Lower leg skin (tissue), 4 donors: ENCODE measurements at regions not wholly inside any gene's neighbourhood (a gene's known extent, or its start where the extent isn't known, plus 50 kb on each side); places are given as distances from the start of the nearest gene placed in this dataset.

Source experiments
- DNase-seq, 2 donors: peaks; one replicate each; pipeline ENCODE4 v3.0.0-alpha.2; 2019; ENCODE audit warnings: low spot score in 2 of 2
- H3K4me3 ChIP-seq: fragments of 200-600 bp; sonication (generic); 2 replicates; pipeline ENCODE4 v1.5.1; 2017; ENCODE audit warnings: mild to moderate bottlenecking, low read depth; ENCODE audit not compliant: poor library complexity, severe bottlenecking
- CTCF ChIP-seq, 3 donors: fragments of 450-650 bp; IDR thresholded peaks; one replicate each; pipeline ENCODE4 v1.5.1; 2016; ENCODE audit warnings: antibody characterized with exemption in 3 of 3, mild to moderate bottlenecking in 3 of 3, moderate library complexity in 2 of 3
- POLR2A ChIP-seq, 2 donors: fragments of 450-650 bp; IDR thresholded peaks; one replicate each; pipeline ENCODE4 v1.6.1; 2016 to 2017; ENCODE audit warnings: antibody characterized with exemption in 2 of 2, mild to moderate bottlenecking in 1 of 2, moderate library complexity in 1 of 2
- WGBS, 2 donors: methylation state at CpG; one replicate each; pipeline ENCODE4 v1.1.5; 2018; 5-methylcytosine and 5-hydroxymethylcytosine counted together
- intact Hi-C: fragments of 100-400 bp; cut with DNase I; formaldehyde crosslinking; loops from one replicate; pipeline ENCODE4 v1.15.0; 2023; ENCODE audit warnings: low total_unique reads

- TF ChIP-seq CTCF (IDR thresholded peaks at IDR 0.05) (no peak), POLR2A (IDR thresholded peaks at IDR 0.05) (no peak)
- intact Hi-C loops = no loop called here
- H3K4me3 ChIP-seq = no peak overlapping the region
- WGBS, 2 donors = 84 to 86% methylated on average over 1 of the region's 1 CpG
- DNase-seq = no peak
Measured at GRCh38 chr7:17071866-17072265, 190.1 kb upstream of the AGR3 start.

- no peak overlapping the region for H3K4me3 ChIP-seq
- DNase-seq = no peak
- intact Hi-C loops = no loop called here
- TF ChIP-seq POLR2A (IDR thresholded peaks at IDR 0.05) = no peak
- 91 to 95% methylated on average over 6 of the region's 6 CpGs for WGBS, 2 donors
Measured at GRCh38 chr7:17075601-17076255, 193.9 kb upstream of the AGR3 start.

GRCh38 chr7:17078298-17078697, 196.5 kb upstream of the AGR3 start:
- H3K4me3 ChIP-seq = no peak overlapping the region
- no peak for DNase-seq
- TF ChIP-seq POLR2A (IDR thresholded peaks at IDR 0.05) = no peak
- TF ChIP-seq CTCF (IDR thresholded peaks at IDR 0.05) = no peak
- WGBS, 2 donors = 88 to 94% methylated on average over 6 of the region's 6 CpGs
- intact Hi-C loops = no loop called here

GRCh38 chr7:17083392-17084165, 201.8 kb upstream of the AGR3 start:
- no peak for TF ChIP-seq POLR2A (IDR thresholded peaks at IDR 0.05)
- no peak for TF ChIP-seq CTCF (IDR thresholded peaks at IDR 0.05)
- WGBS, 2 donors = 94 to 98% methylated on average over 4 of the region's 4 CpGs

GRCh38 chr7:17084166-17084475, 202.3 kb upstream of the AGR3 start:
- intact Hi-C loops = no loop called here
- no peak for DNase-seq
- WGBS, 2 donors = 78 to 97% methylated on average over 1 of the region's 1 CpG
- TF ChIP-seq POLR2A (IDR thresholded peaks at IDR 0.05) = no peak
- no peak for TF ChIP-seq CTCF (IDR thresholded peaks at IDR 0.05)
- H3K4me3 ChIP-seq = no peak overlapping the region

More at GRCh38 chr7:17083392-17084165, 201.8 kb upstream of the AGR3 start:
- intact Hi-C loops = no loop called here
- no peak overlapping the region for H3K4me3 ChIP-seq
- no peak for DNase-seq

GRCh38 chr7:17085186-17085585, 203.4 kb upstream of the AGR3 start:
- no peak overlapping the region for H3K4me3 ChIP-seq
- 90 to 97% methylated on average over 3 of the region's 3 CpGs for WGBS, 2 donors
- DNase-seq = no peak
- intact Hi-C loops = no loop called here
- TF ChIP-seq POLR2A (IDR thresholded peaks at IDR 0.05) (no peak), CTCF (IDR thresholded peaks at IDR 0.05) (no peak)
